ENCODE measurements at regions not wholly inside any gene's neighbourhood (a gene's known extent, or its start where the extent isn't known, plus 50 kb on each side); places are given as distances from the start of the nearest gene placed in this dataset.

DNA sequence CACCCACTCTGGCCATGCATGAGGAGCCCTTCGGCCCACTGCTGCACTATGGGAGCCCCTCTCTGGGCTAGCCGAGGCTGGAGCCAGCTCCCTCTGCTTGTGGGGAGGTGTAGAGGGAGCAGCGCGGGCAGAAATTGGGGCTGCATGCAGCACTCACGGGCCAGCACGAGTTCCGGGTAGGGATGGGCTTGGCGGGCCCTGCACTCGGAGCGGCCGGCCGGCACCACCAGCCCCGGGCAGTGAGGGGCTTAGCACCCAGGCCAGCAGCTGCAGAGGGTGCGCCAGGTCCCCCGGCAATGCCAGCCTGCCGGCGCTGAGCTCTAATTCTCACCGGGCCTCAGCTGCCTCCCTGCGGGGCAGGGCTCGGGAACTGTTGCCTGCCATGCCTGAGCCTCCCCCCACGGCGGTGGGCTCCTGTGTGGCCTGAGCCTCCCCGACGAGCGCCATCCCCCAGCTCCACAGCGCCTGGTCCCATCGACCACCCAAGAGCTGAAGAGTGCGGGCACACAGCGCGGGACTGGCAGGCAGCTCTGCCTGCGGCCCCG is 209.0 kb downstream of the LTN1 start:
- no peak for TF ChIP-seq CTCF (IDR thresholded peaks at IDR 0.05; ENCODE audit: insufficient read depth in 1 of 2, low read depth in 1 of 2, low read length in 1 of 2, severe bottlenecking in 1 of 2, unreplicated experiment in 1 of 2)
- H3K9me3 Mint-ChIP-seq (ENCODE audit: unreplicated experiment) = peaks cover 10% of the 10 kb centered on the region
- H3K4me1 Mint-ChIP-seq (ENCODE audit: low read depth, unreplicated experiment) = no peaks in the 10 kb centered on the region
- ChIA-PET CTCF (no interaction called here), POLR2A (no interaction called here)
- H3K4me3 Mint-ChIP-seq (ENCODE audit: unreplicated experiment) = no peak overlapping the region
- intact Hi-C loops (cut with micrococcal nuclease; ENCODE audit: unreplicated experiment) = no loop called here
- no peaks in the 10 kb centered on the region for H3K36me3 Mint-ChIP-seq (ENCODE audit: insufficient read depth, unreplicated experiment)
- no peaks in the 10 kb centered on the region for H3K36me3 ChIP-seq (ENCODE audit: control insufficient read depth, insufficient read depth, low read length)
- BruUV-seq (replicated peaks) = no TSS peak
- H3K9me3 ChIP-seq = no peaks in the 10 kb centered on the region
- peaks cover 8% of the 10 kb centered on the region for H3K27me3 Mint-ChIP-seq (ENCODE audit: insufficient read depth, unreplicated experiment)
- H3K27me3 ChIP-seq (replicated peaks; ENCODE audit: control insufficient read depth, insufficient read depth, low read length) = no peaks in the 10 kb centered on the region
- H3K27ac Mint-ChIP-seq (ENCODE audit: unreplicated experiment) = no peak overlapping the region
- no peak overlapping the region for H3K4me3 ChIP-seq (ENCODE audit: low read depth, low read length)
- no peak for DNase-seq
- no peaks in the 10 kb centered on the region for H3K4me1 ChIP-seq

DNA sequence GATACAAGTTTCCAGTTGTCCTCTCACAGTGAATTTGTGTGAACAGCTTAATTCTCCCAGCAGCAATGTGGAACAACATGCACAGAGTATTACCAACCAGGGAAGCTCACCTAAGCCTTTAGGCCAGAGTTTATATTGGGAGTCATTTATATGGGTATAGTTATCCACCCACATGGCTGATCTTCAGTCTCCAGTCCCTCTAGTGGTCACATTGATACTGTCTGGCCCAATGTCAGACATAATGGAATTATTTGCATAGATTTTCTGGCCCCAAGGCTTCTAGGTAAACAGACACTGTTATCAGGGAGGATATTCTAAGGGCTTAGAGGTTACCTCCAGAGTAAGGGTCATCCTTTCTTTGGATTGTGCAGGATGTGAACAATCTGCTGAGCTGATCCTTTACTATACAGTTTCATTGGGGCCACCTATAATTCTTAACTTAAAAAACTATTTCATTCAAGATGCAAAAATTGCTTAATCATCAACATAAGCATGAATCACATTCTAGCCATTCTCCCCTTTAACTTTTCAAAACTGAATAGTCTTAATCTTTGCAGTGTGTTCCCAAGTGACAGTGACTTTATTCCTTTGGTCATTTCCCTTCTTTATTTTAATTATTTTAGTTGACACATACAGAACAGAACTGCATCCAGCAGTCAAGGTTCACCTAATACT is 210.9 kb downstream of the LTN1 start:
- peak; percentile 39 to 41 for TF ChIP-seq CTCF (IDR thresholded peaks at IDR 0.05; ENCODE audit: insufficient read depth in 1 of 2, low read depth in 1 of 2, low read length in 1 of 2, severe bottlenecking in 1 of 2, unreplicated experiment in 1 of 2)
- no peaks in the 10 kb centered on the region for H3K36me3 Mint-ChIP-seq (ENCODE audit: insufficient read depth, unreplicated experiment)
- no peaks in the 10 kb centered on the region for H3K27me3 ChIP-seq (replicated peaks; ENCODE audit: control insufficient read depth, insufficient read depth, low read length)
- DNase-seq = peak in 1 of 2 experiments; percentile 42
- no peaks in the 10 kb centered on the region for H3K36me3 ChIP-seq (ENCODE audit: control insufficient read depth, insufficient read depth, low read length)
- no peak overlapping the region for H3K4me3 ChIP-seq (ENCODE audit: low read depth, low read length)
- H3K9me3 ChIP-seq = no peaks in the 10 kb centered on the region
- POLR2A ChIA-PET = no interaction called here
- H3K27ac Mint-ChIP-seq (ENCODE audit: unreplicated experiment) = no peak overlapping the region
- H3K4me3 Mint-ChIP-seq (ENCODE audit: unreplicated experiment) = no peak overlapping the region
- H3K9me3 Mint-ChIP-seq (ENCODE audit: unreplicated experiment) = peaks cover 10% of the 10 kb centered on the region
- CTCF ChIA-PET = no interaction called here
- no peaks in the 10 kb centered on the region for H3K4me1 ChIP-seq
- peaks cover 8% of the 10 kb centered on the region for H3K27me3 Mint-ChIP-seq (ENCODE audit: insufficient read depth, unreplicated experiment)
- intact Hi-C loops (cut with micrococcal nuclease; ENCODE audit: unreplicated experiment) = no loop called here
- no TSS peak for BruUV-seq (replicated peaks)
- H3K4me1 Mint-ChIP-seq (ENCODE audit: low read depth, unreplicated experiment) = no peaks in the 10 kb centered on the region

- CTCF ChIA-PET = no interaction called here
- Mint-ChIP-seq H3K27ac (ENCODE audit: unreplicated experiment) (no peak overlapping the region), H3K27me3 (ENCODE audit: insufficient read depth, unreplicated experiment) (peaks cover 7% of the 10 kb centered on the region), H3K36me3 (ENCODE audit: insufficient read depth, unreplicated experiment) (no peaks in the 10 kb centered on the region), H3K9me3 (ENCODE audit: unreplicated experiment) (peaks cover 12% of the 10 kb centered on the region), H3K4me3 (ENCODE audit: unreplicated experiment) (no peak overlapping the region), H3K4me1 (ENCODE audit: low read depth, unreplicated experiment) (peaks cover 7% of the 10 kb centered on the region)
- no peak overlapping the region for H3K4me3 ChIP-seq (ENCODE audit: low read depth, low read length)
- no peaks in the 10 kb centered on the region for H3K27me3 ChIP-seq (replicated peaks; ENCODE audit: control insufficient read depth, insufficient read depth, low read length)
- H3K4me1 ChIP-seq = no peaks in the 10 kb centered on the region
- POLR2A ChIA-PET = no interaction called here
- H3K36me3 ChIP-seq (ENCODE audit: control insufficient read depth, insufficient read depth, low read length) = no peaks in the 10 kb centered on the region
- intact Hi-C loops (cut with micrococcal nuclease; ENCODE audit: unreplicated experiment) = no loop called here
- no peaks in the 10 kb centered on the region for H3K9me3 ChIP-seq
- BruUV-seq (replicated peaks) = no TSS peak
- no peak for TF ChIP-seq CTCF (IDR thresholded peaks at IDR 0.05; ENCODE audit: insufficient read depth in 1 of 2, low read depth in 1 of 2, low read length in 1 of 2, severe bottlenecking in 1 of 2, unreplicated experiment in 1 of 2)
- no peak for DNase-seq
Measured at GRCh38 chr21:28779914-28780313, 212.8 kb downstream of the LTN1 start.

Data from Caco-2 (cell line).